ENCODE measurements at regions not wholly inside any gene's neighbourhood (a gene's known extent, or its start where the extent isn't known, plus 50 kb on each side); places are given as distances from the start of the nearest gene placed in this dataset.

- Histone ChIP-seq H3K4me2 (ENCODE audit: low read depth, low read length) (no peak overlapping the region), H3K56ac (ENCODE audit: extremely low read depth, insufficient read depth, low read length) (no peak overlapping the region), H3K14ac (replicated peaks; ENCODE audit: low read depth, low read length) (no peak overlapping the region), H3K9ac (ENCODE audit: low read depth, low read length) (no peak overlapping the region), H2AFZ (replicated peaks; ENCODE audit: low read length, poor library complexity) (no peak overlapping the region), H2AK9ac (replicated peaks; ENCODE audit: low read depth, low read length, poor library complexity) (no peak overlapping the region), H3K9me1 (ENCODE audit: insufficient read depth, low read length) (no peaks in the 10 kb centered on the region), H3K18ac (ENCODE audit: low read depth, low read length) (no peak overlapping the region), H4K91ac (ENCODE audit: insufficient read depth, low read depth, low read length) (no peak overlapping the region), H3K27me3 (ENCODE audit: control insufficient read depth, insufficient read depth, low read length) (no peaks in the 10 kb centered on the region), H3K4me3 (ENCODE audit: insufficient read depth, low read depth, low read length) (no peak overlapping the region), H2BK5ac (ENCODE audit: low read depth, low read length, poor library complexity, severe bottlenecking) (no peak overlapping the region), H3K36me3 (ENCODE audit: control insufficient read depth, insufficient read depth, low read length) (no peaks in the 10 kb centered on the region), H4K20me1 (ENCODE audit: insufficient read depth, low read length) (no peaks in the 10 kb centered on the region), H2AK5ac (ENCODE audit: low read depth, low read length) (no peak overlapping the region), H2BK20ac (ENCODE audit: low read depth, low read length) (no peak overlapping the region), H3K79me1 (ENCODE audit: low read depth in 1 of 2, low read length in 2 of 2) (no peaks in the 10 kb centered on the region), H4K8ac (ENCODE audit: low read depth in 2 of 2, low read length in 2 of 2) (no peak overlapping the region), H3K9me3 (ENCODE audit: control insufficient read depth, insufficient read depth, low read length) (peaks cover 4% of the 10 kb centered on the region; the same call in 1 of the 2 replicates), H3K27ac (ENCODE audit: insufficient read depth, low read length) (no peak overlapping the region), H3K4me1 (ENCODE audit: control insufficient read depth, insufficient read depth, low read length) (no peaks in the 10 kb centered on the region), H2BK15ac (ENCODE audit: low read depth, low read length) (no peak overlapping the region), H2BK120ac (ENCODE audit: low read depth, low read length) (no peak overlapping the region), H3K4ac (ENCODE audit: low read depth, low read length) (no peak overlapping the region), H4K5ac (ENCODE audit: low read depth, low read length) (no peak overlapping the region), H3K23ac (ENCODE audit: low read depth, low read length) (no peak overlapping the region)
- ATAC-seq (ENCODE audit: low read depth) (no peak), DNase-seq (no peak)
- in situ Hi-C loops (cut with MboI; ENCODE audit: low sequenced_read_pairs): no loop called here
- no CpG with 5 or more reads among the region's 1 CpG for WGBS, 2 experiments (ENCODE audit: extremely low coverage in 2 of 2, insufficient read length in 1 of 2)
- intact Hi-C loops (cut with micrococcal nuclease): no loop called here
- TF ChIP-seq BHLHE40 (IDR thresholded peaks at IDR 0.05; ENCODE audit: low read depth, low read length): no peak
- no peak for TF ChIP-seq POLR2A (IDR thresholded peaks at IDR 0.05; ENCODE audit: low read depth, low read length)
- no TSS peak for BruUV-seq (replicated peaks)
- POLR2A ChIA-PET (ENCODE audit: unreplicated experiment): no interaction called here
- CTCF ChIA-PET: no interaction called here
- dilution Hi-C loops (cut with HindIII; ENCODE audit: low sequenced_read_pairs, unreplicated experiment): no loop called here
Measured at GRCh38 chr10:108362961-108363360, 1198.5 kb upstream of the SORCS1 start.

All from IMR-90 (cell line).